SKM-1 treated with dmso at 0.1 percent for 144 hours (cell line): ENCODE measurements at regions not wholly inside any gene's neighbourhood (a gene's known extent, or its start where the extent isn't known, plus 50 kb on each side); places are given as distances from the start of the nearest gene placed in this dataset.

Experiments used
- DNase-seq: peaks from one replicate; lab custom pipeline; 2025; ENCODE audit not compliant: unreplicated experiment; lab: John Stamatoyannopoulos, UW

DNA sequence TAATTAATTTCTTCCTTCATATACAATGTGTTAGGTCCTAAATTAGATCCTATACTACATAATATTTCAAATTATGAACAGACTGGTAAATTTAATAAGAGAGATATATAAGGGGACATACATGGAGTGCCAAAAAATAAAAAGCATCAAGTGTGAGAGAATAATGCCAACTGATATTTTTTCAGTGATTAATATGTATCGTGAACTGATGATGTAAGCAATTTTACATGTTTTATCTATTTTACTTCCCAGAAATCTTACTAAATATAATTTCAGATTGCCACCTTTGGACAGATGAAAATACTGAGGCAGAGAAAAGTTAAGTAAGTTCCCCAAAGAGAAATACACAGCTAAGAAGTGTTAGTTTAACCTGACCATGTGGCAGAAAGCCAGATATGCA lies 870.8 kb downstream of the SLITRK5 start:
- DNase-seq = no peak

DNA sequence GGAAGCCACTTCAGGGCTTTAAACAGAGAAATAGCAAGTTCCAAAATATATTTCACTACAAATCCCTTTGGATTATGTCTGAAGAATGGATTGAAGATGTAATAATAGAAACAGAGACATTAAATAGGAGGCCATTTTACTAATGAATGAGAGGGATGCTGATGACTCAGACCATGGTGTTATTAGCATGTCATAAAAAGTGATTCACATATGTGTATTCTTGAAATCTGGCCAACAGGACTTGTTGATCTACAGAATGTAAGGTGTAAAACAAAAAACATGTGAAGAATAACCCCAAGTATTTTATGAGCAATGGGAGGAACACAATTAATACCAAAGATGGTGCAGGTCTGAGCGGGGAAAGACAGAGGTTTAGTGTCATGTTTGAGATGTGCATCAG lies 873.7 kb downstream of the SLITRK5 start:
- DNase-seq = no peak

DNA sequence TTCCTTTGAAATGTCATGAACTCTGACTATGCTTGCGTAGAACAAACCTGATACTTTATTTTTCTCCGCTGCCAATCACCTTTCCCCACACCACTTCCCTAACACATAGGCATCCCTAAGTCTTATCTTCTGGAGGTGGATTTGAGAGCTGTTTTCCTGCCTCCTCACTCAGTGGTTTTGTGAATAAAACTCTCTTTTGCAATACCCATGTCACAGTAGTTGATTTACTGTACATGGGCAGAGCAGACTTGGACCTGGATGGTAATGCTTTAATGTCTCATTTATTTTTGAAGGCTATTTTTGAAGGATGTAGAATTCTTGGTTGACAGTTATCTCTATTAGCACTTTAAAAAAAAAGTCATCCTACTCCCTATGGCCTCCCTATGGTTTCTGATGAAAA lies 881.8 kb downstream of the SLITRK5 start:
- DNase-seq = no peak

DNA sequence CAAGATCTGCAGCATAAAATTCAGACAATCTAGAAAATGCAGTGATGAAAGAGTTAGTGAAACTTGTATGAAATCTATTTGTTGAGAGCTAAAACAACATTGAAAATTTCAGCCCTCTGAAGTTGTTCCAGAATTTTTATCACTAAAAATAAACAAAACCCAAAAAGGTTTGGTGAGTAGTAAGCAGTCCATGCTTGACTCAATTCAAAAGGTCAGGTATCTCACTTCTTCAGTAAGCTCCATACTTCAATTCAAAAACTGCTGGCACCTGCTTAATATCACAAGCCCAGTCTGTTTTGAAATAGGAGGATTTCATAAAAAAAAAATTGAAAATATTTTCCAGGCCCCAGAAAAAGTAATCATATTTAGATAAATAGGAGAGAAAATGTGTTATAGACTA lies 894.4 kb downstream of the SLITRK5 start:
- no peak for DNase-seq

DNA sequence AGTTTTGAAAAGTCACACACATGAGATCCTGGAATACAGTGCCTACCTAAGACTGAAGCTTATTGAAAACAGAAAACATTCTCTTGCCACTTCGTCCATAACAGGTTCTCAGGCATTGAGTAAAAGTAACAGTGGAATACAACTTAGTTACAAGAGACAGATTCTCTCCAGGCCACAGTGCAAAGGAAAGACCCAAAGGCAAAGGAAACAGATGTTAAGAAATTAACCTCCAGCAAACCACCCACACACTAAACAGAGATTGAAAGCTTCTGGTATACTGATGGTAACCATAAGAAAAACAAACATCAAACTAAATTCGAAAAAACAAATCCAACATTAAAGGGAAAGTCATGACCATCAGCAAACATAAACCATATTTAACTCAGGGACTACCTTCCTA lies 914.7 kb downstream of the SLITRK5 start:
- no peak for DNase-seq

DNA sequence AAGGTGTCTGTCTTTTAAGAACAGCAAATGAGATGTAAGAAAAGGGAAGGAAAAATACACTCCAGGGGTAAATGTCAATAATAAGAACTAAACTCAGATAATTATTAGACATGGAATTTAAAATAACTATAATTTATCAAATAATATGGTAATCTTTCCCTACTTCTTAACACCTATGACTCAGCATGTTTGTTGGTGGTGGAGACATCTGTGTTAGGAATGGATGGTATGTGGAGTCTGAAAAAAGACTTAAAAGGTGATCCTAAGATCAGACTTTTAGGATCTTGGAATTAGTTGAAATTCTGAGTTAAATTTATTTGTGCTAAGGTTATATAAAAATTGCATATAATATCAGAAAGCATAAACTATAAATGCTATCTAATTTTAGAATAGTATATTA lies 915.1 kb downstream of the SLITRK5 start:
- no peak for DNase-seq

DNA sequence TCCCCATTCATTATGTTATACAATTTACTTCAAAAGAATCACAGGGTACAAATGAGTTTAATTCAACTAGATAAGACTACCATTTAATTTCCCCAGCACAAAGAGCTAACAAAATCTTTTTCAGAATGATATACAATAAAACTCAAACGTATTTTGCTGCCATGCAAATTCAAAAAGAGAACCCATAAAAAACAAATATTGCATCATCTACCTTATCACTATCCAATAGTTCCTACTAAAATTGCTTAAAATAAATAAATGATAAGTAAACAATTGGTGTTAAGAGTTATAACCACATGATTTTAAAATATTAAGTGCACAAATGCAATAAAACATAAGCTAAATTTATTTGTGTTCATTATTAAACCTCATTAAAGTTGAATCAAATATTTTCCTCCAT lies 919.4 kb downstream of the SLITRK5 start:
- DNase-seq = no peak

DNA sequence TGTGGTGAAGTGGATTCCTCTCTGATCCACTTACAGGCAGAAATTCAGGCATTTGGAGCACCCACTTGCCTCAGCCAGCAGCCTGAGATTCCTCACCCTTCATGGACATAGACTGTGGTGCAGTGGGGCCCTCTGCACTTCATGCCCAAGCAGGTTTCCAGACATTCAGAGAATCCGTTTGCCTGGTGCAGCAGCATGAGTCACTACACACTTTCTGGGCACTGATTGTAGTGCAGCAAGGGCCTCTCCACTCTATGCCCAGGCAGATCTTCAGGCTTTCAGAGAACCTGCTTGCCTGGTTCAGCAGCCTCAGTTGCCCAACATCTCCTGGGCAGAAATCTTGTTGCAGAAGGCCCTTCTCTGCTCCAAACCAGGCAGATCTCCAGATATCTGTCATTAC lies 920.9 kb downstream of the SLITRK5 start:
- DNase-seq = no peak

DNA sequence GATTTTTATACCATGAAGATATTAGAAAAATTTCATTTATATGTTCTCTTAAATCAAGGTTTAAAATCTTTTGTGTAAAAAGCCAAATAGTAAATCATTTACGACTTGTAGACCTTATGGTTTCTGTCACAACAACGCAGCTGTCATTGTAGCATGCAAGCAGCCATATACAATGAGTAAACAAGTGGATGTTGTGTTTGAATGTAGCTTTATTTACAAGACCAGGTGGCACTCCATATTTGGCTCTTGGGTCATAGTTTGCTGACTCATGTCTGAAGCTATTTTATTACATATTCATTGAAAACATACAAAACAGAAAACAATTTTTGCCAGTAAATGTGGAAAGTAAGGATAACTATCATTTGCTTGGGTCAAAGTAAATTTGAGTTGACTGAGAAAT lies 930.8 kb downstream of the SLITRK5 start:
- no peak for DNase-seq

DNA sequence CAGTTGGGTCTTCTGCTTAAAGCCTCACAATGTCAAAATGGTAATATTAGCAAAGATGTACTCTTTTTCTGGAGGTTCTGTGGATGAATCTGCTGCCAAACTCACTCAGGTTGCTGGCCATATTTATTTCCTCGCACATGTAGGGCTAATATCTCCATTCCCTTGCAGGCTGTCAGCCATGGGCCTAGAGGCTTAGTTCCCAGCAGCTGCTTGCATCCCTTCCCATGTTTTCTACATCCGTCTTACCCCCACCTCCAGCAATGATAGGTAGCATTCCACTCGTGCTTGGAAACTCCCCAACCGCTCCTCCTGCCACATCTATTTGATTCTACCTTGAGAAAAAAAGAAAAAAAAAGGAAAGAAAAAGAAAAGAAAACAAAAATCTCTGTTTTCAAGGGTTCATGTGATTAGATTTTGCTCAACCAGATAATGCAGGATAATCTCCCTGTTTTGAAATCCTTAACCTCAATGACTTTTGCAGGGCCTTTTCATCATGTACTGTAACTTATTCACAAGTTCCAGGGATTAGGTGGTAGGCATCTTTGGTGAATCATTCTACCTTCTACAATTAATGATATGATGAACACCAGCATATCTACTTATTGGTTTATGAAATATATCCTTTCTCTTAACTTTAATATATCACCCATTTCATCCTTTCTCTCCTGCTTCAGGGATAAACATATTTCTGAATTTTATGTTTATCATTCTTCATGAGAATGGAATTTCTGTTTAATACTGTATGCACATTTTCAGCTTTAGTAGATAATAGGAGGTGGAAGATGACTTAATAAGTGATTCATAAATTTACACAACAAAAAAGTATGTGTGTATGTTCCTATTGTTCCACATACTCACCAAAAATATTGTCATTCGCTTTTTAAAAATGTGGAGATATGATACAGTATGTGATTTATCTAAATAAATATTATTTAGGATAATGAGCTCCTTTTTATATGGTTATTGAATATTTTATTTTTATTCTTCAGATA lies 931.9 kb downstream of the SLITRK5 start:
- DNase-seq = no peak

DNA sequence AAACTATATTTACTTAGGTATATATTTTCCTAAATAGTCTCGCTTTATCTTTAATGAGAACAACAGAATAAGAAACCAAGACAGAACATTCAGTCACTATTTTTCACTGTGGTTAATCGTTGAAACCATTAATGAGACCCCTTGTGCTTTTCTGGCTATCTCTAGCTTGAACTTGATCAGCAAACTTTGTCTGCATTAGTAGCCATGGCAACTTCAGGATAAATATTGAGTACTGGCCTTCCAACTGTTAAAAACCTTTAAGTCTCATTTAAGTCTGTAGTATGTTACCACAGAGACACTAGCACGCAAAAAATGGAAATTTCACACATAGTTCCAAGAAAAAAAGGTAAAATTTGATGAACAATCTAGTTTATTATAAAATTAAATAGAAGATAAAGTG lies 946.0 kb downstream of the SLITRK5 start:
- DNase-seq = no peak

DNA sequence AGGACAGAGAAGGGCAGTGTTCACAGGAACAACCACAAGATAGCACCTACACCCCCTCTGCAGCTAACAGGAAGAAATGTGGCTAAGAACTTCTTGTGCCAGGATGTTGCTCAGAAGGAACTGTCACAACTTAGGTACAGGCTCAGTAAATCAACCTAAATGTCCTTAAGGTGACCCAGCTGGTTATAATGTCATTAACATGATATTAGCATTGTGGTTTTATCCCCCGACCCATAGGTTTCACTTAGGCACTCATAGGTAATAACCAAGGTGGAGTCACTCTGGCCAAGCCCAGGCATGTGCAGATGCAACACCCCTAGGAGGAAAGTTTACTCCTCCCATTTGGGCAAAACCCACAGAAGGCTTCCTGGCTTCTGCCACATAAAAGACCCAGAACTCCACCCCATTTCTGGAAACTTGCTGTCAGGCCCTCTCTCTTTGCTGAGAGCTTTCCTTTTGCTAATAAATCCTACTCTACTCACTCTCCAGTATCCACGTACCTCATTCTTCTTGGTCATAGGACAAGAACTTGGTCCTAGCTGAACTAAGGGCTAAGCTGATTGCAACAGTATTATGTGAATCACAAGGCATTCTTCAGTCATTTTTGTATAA lies 951.3 kb downstream of the SLITRK5 start:
- no peak for DNase-seq

DNA sequence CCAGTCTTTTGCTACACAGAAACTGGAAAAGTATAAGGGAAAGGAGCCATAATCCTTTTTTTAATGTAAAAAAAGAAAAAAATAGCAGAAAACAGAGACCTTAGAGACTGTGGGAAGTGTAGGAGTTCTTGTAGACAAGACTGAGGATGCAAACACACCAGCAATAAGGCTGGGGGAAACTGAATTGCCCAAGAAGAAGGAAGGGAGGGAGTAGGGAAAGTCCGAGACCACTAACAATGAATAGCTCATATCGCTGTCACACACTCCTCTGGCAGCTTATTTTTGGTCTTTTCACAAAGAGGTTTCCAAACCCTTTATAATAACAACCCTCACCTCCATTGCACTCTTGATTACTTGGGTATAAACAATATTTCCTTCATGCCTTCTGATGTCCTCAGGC lies 952.0 kb downstream of the SLITRK5 start:
- DNase-seq = no peak

DNA sequence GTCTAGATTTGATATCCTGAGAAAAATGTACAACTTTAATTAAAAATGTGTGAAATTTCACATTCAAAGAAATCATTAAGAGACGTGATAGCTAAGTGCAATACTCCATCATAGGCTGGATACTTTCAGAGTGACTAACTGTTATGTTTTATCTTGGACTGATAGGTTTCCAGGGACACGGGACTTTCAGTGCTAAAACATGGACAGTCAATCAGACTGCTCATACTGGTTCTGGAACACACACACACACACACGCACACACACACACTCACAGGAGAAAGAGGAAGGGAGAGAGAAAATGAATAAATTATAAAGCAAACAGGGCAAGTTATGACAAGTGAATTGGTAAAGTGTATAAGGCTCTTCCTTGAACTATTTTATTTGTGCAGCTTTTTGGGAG lies 955.9 kb downstream of the SLITRK5 start:
- no peak for DNase-seq

DNA sequence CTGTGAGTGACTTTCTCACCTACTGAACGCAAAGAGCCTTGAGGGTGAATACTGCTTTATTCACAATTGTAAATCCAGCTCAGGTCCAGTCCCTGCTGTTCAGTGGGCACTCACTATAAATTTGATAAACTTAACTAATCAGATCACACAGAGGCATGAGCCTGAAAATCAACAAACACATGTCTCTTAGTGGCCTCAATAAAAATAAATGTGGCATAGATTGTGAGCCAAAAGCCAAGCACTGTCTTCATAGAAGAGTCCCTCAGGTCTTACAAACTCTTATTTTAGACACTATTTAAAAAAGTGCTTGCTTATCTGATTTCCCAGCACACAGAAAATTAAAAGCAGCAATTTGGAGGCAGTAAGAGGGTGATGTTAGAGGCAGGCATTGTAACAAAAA lies 957.7 kb downstream of the SLITRK5 start:
- no peak for DNase-seq

DNA sequence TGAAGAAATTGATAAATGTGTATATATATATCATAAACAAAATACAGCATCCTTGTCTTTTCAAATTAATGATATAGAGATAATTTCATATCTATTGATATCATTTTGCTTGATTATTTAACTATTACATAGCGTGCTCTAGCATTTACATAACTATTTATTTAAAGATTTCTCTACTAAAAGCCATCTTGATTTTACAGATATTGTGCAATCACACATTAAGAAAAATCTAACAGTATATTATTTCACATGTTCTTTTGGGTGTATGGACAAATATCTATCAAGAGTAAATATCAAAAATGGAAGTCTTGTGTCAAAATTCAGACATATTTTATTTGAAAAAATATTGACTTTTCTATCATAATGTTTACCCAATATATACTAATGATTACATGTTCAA lies 966.8 kb downstream of the SLITRK5 start:
- no peak for DNase-seq

DNA sequence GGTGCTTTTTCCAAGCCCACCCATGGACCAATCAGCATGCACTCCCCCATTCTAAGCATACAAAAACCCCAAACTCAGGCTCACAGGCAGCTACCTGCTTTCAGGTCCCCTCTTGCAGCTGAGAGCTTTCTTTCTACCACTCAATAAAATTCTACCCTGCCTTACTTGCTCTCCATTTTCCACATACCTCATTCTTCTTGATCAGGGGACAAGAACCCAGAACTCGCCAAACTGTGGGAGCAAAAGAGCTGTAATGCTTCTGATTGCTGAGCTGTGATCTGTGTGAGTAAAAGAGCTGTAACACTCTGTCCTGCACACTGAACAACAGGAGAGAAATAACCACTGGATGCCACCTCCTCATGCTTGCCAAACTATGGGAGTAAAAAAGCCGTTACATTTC lies 972.1 kb downstream of the SLITRK5 start:
- DNase-seq = no peak

DNA sequence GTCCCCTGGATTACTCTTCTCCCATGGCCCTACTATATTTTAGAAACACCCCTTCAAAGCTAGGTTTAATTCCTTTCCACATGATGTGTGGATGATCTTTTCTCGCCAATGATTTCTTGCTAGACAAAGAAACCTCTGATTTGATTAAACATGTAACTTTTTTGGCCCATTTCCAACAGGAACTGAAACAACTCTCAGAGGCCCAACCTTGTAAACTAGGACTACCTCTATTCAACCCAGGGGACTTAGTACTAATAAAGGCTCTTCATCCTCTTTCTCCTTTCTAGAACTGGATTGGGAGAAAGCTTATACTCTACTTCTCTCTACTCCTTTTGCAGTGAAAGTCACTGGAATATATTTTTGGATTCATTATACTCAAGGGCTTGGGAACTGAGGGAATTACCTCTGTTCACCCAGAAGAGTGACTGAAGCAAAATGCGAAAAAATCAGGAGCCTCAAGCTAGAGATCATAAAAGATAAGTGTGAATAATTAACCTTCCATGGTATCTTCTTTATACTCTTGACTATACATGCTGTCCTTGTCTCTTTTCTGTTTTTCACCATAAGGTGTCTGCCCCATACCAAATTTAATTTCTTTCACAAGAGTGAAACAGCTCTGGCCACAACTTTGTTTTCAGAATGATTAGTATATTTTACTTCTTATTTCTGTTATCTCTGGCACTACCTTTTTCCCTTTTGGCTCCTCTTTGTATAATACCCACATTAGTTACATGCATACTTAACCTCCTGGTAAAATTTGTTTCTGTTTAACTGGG lies 977.6 kb downstream of the SLITRK5 start:
- DNase-seq = no peak

DNA sequence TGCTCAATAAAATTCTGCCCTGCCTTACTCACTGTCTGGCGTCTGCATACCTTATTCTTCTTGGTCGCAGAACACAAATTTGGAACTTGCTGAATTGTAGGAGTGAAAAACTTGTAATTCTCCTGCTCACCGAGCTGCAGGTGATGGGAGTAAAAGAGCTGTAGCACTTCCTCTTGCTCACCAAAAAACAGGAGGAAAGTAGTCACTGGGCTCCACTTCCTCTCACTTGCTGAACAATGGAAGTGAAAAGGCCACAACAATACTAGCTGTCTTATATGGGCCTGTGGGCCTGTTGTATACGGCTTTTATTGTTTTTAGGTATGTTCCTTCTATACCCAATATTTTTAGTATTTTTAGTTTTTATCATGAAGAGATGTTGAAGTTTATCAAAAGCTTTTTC lies 978.7 kb downstream of the SLITRK5 start:
- no peak for DNase-seq

DNA sequence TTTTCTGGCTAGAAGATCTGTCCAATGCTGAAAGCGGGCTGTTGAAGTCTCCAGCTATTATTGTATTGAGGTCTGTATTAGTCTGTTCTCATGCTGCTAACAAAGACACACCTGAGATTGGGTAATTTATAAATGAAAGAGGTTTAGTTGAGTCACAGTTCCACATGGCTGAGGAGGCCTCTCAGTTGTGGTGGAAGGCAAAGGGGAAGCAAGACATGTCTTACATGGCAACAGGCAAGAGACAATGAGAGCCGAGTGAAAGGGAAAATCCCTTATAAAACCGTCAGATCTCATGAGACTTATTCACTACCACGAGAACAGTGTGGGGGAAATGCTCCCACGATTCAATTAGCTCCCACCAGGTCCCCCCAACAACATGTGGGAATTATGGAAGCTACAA lies 980.4 kb downstream of the SLITRK5 start:
- DNase-seq = no peak

DNA sequence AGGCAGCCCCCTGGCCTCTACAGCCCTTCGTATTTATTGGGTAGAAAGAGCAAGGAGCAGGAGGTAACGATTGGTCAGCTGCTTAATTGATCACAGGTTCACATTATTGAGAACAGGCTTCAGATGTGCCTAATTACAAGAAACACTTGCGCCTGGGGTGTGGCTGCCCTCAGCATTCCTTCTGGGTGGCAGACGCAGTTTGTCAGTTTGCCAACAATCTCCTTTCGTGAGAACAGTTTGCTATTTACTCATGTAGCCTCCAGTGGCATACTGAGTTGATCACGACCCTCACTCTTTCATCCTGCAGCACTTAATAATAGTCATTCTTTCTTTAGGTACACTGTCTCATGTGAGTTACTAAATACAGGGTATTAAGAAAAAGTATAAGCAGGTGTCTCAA lies 985.6 kb downstream of the SLITRK5 start:
- DNase-seq = no peak

DNA sequence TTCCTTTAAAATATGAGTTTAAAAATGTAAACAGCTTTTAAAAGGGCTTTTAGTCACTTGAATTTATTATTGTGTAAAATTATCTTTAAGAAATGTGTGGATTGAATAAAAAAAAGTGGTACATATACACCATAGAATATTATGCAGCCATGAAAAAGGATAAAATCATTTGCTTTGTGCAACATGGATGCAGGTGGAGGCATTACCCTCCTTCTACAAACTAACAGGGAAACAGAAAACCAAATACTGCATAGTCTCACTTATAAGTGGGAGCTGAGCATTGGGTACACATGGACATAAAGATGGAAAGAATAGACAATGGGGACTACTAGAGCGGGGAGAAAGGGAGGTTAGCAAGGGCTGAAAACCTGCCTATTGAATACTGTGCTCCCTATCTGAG lies 999.3 kb downstream of the SLITRK5 start:
- DNase-seq = no peak
